ENCODE measurements at regions not wholly inside any gene's neighbourhood (a gene's known extent, or its start where the extent isn't known, plus 50 kb on each side); places are given as distances from the start of the nearest gene placed in this dataset.

DNA sequence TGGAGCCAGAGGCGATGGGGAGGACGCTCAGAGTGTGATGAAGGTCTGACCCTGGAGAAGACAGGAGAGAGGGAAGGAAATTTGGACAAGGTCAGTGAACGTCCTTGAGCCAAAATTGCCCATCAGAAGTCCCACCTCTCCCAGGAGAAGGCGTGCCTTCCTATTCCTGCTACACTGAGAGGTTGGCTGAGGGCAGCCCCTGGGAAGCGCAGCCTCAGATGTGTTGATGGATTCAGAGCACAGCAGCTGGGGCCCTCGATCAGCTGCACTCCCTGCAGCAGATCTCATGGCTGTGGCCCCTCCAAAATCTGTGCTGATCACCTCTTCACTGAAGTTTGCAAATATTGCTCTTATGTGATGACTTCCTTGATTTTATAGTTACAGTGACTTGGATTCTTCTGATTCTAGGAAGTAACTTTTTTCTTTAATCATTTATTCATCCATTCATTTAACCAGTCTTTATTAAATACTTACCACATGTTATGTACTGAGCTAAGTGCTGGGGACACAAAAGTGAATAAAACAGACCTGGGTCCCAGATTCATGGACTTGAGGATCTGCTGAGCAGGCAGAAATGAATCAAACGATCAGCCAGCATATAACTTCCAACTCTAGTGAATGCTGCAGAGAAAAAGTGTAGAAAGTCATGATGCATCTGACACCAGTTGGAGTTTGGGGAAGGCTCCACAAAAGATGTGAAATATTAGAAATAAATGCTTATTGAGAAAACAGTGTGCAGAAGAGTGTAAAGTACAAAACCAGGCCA is 69.6 kb upstream of the ARMC2 start:
- DNase-seq (ENCODE audit: low spot score), result no peak

DNA sequence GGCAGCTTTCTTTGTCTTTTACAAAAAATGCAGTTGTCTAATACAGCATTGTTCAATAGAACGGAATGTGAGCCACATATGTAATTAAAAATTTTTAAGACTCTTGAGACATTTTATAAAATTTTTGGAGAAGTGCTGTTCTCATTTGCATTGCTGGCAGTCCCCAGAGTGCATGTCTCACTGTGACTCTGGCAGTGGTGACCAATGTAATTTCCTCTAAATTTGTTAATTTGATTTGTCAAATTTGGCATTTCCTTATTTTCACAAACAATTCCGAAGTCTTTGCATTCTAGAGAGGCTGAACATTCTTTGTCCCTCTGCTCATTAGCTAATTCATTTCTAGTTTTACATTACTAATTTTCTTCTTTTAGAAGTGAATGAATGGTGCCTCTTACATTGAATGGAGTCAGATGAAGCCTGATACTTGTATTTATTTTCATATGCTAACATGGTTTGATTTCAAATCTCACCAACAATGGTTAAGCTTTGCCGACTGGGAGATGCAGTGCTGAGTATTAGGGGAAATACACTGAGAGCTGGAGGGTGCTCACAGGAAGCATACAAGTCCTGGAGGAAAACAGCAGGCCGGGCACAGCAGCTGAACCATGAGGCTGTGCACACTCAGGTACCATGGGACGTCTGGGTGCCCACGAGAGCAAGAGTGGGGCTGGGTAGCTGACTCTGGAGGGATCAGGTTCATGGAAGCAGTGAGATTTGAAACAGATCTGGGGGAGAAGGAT is 68.5 kb upstream of the ARMC2 start:
- DNase-seq (ENCODE audit: low spot score), result no peak

DNA sequence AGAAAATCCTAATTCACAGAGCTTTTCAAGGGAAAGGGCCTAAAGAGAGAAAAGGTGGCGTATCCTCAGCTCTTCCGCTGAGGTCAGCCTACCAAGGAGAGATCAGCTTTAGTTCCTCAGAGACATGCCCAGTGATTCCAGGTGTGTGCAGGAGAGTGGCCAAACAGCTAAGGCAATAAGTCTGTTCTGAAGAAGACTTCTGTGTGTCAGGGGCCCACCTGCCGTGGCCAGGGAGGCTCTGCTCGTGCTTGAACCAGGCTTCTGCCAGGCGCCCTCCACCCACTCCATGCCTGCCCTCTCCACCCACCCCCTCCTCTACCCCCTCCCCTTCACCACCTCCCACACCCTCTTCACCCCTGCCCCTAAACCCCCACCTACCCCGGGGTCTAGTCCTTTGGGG is 67.4 kb upstream of the ARMC2 start:
- no peak for DNase-seq (ENCODE audit: low spot score)

DNA sequence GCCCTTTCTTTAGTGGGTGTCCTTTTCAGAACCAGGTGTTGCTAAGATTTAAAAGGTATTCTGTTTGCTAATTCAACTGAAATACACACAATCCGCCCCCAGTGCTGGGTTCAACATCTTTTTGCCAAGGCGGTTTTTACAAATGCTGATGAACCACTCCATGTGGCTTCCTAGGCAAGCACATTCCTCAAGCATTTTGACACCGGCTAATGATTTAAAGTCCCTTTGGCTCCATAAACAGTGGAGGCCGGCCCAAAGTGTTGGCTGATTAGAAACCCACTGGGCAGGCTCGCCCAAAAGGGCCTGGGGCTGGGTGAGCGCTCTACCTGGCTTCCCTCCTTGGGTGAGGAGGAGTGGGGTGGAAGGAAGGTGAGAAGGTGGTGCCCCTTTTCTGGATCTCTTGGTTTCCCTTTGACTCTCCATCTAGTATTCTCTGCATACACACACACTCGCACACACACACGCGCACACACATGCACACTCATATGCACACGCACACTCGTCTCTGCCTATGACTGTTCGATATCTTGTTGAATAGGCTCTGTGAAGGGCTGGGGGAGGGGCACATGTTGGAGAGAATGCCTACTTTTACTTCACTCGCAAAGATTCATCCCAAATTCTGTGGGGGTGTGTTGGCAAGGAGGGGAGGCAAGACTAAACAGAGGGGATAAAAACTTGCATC is 66.7 kb upstream of the ARMC2 start:
- no peak for DNase-seq (ENCODE audit: low spot score)

DNA sequence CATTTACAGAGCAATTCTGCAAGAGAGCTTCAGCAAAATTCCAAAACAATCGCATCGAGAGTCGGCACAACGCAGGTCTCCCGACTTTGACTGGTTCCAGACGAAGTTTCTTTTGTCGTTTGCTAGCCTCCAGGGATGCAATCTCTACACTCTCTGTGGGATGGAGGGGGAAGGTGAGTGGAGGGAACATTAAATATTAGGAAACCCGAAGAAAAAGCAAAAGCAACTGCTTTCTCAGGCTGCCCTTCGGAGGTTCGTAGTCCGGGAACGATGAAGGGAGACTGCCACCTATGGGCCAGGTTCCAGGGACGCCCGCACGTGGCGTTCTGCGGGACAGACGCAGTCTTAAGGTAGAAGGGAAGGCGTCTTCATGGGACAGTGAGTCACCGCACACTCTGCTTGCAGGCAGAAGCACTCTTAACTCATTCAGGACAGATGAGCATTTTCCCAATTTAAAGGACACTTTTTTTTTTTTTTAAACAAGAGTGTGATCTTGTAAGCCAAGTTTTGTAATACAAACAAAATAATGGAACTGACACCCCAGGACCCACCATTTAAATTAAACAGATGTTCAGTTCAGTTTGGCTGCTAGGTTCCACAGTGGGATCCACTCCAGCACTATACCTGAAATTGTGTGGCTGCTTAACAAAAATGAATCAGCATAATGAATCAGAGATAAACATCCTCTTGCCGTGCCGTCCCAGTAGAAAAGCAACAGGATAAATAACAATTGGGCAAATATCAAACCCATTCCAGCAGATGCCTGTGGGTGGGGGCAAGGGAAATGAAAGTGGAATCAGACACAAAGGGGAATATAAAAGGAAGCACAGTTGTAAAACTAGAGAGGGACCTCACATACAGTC is 65.8 kb upstream of the ARMC2 start:
- DNase-seq (ENCODE audit: low spot score), result peak; percentile 79

DNA sequence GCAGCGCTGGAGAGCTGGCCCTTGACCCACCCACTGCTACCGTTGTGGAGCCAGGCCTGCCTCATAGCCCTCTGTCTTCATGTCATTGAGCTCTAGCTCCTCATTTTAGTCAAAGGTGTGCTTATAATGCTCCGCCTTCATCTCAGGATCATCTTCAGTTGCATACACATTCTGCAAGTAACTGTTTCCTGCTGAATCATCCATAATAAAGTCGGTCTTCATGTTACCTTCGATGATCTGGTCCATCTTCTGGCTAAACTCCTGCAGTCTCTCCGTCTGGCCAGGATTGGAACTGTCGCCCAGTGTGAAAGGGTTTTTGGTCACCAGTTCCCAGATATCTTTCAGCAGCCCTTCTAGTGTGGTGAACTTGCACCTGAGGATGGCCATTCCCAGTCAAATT is 62.6 kb upstream of the ARMC2 start:
- DNase-seq (ENCODE audit: low spot score), result no peak

DNA sequence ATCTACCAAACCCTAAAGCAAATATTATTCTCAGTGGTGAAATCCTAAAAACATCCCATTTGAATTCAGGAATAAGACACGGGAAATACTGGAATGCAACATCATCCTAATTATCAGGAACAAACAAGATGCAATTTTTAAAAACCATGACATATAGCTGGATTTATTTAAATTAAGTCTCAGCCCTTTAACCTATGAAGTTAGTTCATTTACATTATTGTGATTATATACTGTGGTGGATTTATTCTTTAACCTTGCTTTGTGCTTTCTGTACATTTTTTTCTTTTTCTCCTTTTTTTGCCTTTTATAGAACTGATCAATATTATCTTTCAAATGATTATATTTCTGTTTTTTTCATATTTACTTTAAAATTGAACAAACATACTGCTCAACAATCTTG is 59.8 kb upstream of the ARMC2 start:
- no peak for DNase-seq (ENCODE audit: low spot score)

DNA sequence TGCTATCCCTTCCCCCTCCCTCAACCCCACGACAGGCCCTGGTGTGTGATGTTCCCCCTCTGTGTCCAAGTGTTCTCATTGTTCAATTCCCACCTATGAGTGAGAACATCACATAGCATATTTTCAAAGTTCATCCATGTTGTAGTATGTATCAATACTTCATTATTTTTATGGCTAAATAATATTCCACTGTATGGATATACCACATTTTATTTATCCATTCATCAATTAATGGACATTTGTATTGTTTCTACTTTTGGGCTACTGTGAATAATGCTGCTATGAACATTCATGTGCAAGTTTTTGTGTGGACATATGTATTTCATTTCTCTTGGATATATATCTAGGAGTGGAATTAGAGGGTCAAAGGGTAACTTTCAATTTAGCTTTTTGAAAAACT is 58.7 kb upstream of the ARMC2 start:
- DNase-seq (ENCODE audit: low spot score), result no peak

DNA sequence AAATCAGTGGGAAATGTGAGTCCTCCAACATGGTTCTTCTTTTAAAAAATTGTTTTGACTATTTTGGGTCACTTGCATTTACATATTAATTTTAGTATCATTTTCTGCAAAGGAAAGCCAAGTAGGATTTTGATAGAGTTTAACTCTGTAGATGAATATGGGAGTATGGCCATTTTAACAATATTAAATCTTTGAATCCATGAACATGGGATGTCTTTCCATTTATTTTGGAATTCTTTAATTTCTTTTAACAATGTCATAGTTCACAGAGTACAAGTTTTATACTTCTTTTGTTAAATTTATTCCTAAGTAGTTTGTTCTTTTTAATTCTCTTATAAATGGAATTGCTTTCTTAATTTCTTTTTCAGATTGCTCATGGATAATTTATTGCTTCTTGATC is 56.5 kb upstream of the ARMC2 start:
- no peak for DNase-seq (ENCODE audit: low spot score)

DNA sequence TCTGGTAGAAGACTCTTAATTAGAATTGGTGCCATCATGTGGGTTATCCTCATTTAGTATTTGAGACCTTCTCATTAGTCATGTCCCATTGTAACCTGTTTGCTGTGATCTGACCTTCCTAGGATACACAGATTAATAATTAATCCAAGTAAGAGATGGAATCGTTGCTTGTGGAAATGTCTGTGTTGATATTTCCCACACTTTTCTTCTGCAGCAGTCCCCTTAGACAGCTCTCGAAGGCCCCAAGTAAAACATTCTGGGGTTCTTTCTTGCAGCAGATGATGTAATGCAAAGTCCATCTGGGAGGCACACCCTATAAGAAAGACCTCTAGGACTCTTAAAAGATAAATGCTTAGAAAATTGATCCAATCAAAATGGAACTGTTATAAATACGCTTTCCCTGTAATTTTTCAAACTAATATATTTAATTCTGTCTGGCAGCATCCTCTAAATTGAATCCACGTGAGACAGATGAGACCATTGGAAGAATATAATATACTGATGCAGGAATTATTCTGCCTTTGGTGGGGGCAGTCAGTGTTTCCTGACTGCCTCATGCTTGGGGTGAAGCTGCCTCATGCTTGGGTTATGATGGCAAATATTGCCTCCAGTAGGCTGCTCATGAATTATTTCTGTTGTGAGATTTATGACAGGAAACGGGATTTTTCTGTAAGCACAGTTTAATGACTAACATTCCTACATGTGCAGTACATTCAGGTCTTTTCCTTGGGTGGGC is 54.5 kb upstream of the ARMC2 start:
- no peak for DNase-seq (ENCODE audit: low spot score)

DNA sequence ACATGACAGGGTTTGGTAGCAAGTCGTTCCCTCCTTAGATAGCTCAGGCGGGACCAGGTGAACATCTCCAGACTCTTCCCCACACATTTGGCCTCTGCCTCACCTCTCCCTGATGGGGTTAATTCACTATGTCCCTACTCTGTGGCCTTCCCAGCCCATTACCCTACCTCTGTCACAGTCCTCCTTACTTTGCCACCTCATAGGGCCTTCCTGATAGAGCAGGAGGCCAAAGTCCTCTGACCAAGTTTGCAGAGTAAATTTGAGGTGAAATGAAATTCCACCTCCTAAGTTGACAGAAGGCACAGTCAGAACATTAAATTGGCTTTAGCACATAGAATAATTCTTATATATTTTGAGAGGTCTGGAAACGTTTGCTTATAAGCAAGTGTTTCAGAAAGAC is 53.1 kb upstream of the ARMC2 start:
- no peak for DNase-seq (ENCODE audit: low spot score)

DNA sequence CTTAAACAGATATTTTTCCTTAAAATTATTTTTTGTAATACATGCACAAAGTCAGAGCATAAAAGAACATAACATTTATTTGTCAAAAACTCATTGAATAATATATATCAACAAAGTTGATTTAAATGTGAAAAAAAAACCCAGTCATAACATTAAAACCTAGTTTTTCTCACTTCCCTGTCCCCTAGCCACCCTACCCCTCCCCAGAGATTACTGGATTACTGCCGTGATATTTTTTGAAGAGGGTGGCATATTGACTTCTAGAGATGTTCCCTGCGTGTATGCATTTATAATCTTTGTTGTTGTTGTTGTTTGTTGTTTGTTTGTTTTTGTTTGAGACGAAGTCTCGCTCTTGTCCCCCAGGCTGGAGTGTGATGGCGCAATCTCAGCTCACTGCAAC is 52.4 kb upstream of the ARMC2 start:
- no peak for DNase-seq (ENCODE audit: low spot score)

DNA sequence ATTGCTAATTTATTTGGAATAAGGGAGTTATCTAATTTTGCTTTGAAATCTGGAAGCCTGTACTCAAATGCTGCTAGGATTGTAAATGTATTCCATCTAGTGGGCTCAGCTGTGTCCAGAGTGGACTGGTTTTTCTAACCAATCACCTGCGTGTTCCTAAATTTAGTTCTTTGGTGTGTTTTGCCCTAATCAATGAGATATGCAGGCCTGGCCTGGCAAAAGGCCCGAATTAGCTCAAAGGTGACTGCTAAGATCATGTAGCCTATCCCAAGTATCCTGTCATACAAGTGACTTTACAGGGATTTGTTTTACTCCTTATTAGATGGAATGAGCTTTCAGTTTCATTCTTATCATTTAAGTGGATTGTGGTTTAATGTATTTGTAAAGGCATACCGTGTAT is 51.3 kb upstream of the ARMC2 start:
- no peak for DNase-seq (ENCODE audit: low spot score)

DNA sequence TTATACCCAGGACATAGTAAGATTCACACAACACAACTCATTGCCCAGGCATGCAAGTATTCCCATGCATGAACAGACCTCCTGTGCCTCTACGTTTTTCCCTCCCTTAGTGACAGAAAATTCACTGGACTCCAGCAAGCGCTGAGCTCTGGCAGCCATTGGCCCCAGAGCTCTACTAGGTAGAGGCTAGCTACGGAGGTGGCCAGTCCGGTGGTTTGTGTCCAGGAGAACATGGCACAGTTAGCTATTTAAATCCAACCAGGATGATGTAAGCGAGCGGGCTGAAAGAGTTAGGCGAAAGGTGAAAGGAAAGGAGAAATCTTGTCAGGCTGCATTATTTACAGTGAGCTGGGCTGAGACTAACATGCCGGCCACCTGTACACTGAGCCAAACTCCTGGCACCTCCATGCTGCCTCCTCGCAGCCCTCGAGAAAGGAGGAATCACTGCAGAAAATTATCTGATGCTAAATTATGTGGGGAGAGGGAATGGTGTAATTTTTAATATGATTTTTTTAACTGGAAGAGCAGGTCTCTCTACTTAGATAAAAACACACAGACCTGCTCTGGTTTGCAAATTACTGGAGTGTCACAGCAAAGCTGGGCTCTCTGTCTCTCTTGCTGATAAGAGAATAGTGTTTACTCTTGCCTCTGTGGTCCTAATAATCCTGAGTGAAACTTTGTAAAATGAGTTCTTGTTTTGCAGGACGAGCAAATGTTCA is 50.1 kb upstream of the ARMC2 start:
- DNase-seq (ENCODE audit: low spot score), result no peak
